Panc1 (cell line): ENCODE measurements at regions not wholly inside any gene's neighbourhood (a gene's known extent, or its start where the extent isn't known, plus 50 kb on each side); places are given as distances from the start of the nearest gene placed in this dataset.

Source experiments
- ATAC-seq: fragments of 200-7000 bp; cut with Tn5 transposase; 2 replicates; pipeline ENCODE4 v1.9.1; 2020; ENCODE audit warnings: mild to moderate bottlenecking, moderate library complexity
- BruUV-seq: library from RNA; stranded (reverse); fragments of 400-500 nt; replicated peaks from 2 replicates; lab custom pipeline; 2021; lab: Mats Ljungman, UMichigan
- CTCF ChIA-PET: fragments of 300-600 bp; sonication (Branson Sonifier 250); formaldehyde crosslinking; loops from one replicate; lab custom pipeline; 2022; ENCODE audit warnings: antibody characterized with exemption; lab: Charles Lee
- POLR2A ChIA-PET: fragments of 300-600 bp; sonication (Branson Sonifier 250); formaldehyde crosslinking; loops from one replicate; lab custom pipeline; 2022; ENCODE audit warnings: antibody characterized with exemption; lab: Charles Lee
- DNase-seq: peaks from one replicate; pipeline ENCODE4 v3.0.0-alpha.2; 2010; ENCODE audit warnings: low read depth, low spot score
- H3K27ac ChIP-seq: 2 replicates; pipeline ENCODE4 v1.5.1; 2011; ENCODE audit warnings: mild to moderate bottlenecking, low read length, inconsistent platforms
- H3K27me3 ChIP-seq: fragments of 200-500 bp; sonication (Bioruptor generic); 2 replicates; pipeline ENCODE4 v1.6.0; 2014; ENCODE audit warnings: low read length, inconsistent platforms; ENCODE audit not compliant: control insufficient read depth, insufficient read depth
- H3K36me3 ChIP-seq: fragments of 200-500 bp; sonication (Bioruptor generic); 2 replicates; pipeline ENCODE4 v1.5.1; 2014; ENCODE audit warnings: inconsistent platforms, mild to moderate bottlenecking, low read length, moderate library complexity; ENCODE audit not compliant: control insufficient read depth, insufficient read depth
- H3K4me1 ChIP-seq: 2 replicates; pipeline ENCODE4 v1.5.1; 2011; ENCODE audit warnings: inconsistent platforms, mild to moderate bottlenecking, low read length, moderate library complexity; ENCODE audit not compliant: control insufficient read depth, insufficient read depth
- H3K4me3 ChIP-seq, 2 experiments: 2 replicates each; pipeline ENCODE4 v1.5.1; 2011 to 2012; ENCODE audit warnings: low read depth in 2 of 2, low read length in 2 of 2, mild to moderate bottlenecking in 2 of 2, inconsistent platforms in 1 of 2, moderate library complexity in 1 of 2
- H3K9me3 ChIP-seq: fragments of 200-500 bp; sonication (Bioruptor generic); 2 replicates; pipeline ENCODE4 v1.5.1; 2014; ENCODE audit warnings: low read depth, mild to moderate bottlenecking, inconsistent platforms, low read length, moderate library complexity; ENCODE audit not compliant: control insufficient read depth, insufficient read depth
- CTCF ChIP-seq: fragments of 450-650 bp; IDR thresholded peaks from 2 replicates; pipeline ENCODE4 v1.5.1; 2017; ENCODE audit warnings: mild to moderate bottlenecking
- POLR2AphosphoS5 ChIP-seq: IDR thresholded peaks from 2 replicates; pipeline ENCODE4 v1.6.1; 2012; ENCODE audit warnings: mild to moderate bottlenecking, low read depth, low read length, moderate library complexity
- REST ChIP-seq, 2 experiments: IDR thresholded peaks; 2 replicates each; pipeline ENCODE4 v1.6.1; 2011 to 2012; ENCODE audit warnings: low read depth in 2 of 2, control low read depth in 1 of 2, low read length in 1 of 2, mild to moderate bottlenecking in 1 of 2, moderate library complexity in 1 of 2; ENCODE audit not compliant: insufficient read depth in 1 of 2
- SIN3A ChIP-seq: IDR thresholded peaks from 2 replicates; pipeline ENCODE4 v1.6.1; 2012; ENCODE audit warnings: low read depth, mild to moderate bottlenecking, low read length, moderate library complexity, borderline replicate concordance; ENCODE audit not compliant: insufficient read depth
- TCF7L2 ChIP-seq: IDR thresholded peaks from 2 replicates; pipeline ENCODE4 v1.6.1; 2011; ENCODE audit warnings: mild to moderate bottlenecking, low read depth, low read length, inconsistent platforms
- in situ Hi-C: cut with HindIII; loops from 2 replicates; pipeline ENCODE4 v1.10.0; 2016; ENCODE audit warnings: low sequenced_read_pairs, low pct_unique_long_range_greater_than_20kb
- intact Hi-C: fragments of 100-400 bp; cut with micrococcal nuclease; formaldehyde crosslinking; loops from one replicate; pipeline ENCODE4 v1.10.0; 2022; ENCODE audit not compliant: unreplicated experiment

- BruUV-seq, result no TSS peak
- no peak for ATAC-seq
- ChIA-PET POLR2A (no interaction called here), CTCF (no interaction called here)
- Histone ChIP-seq H3K9me3 (no peaks in the 10 kb centered on the region), H3K27me3 (no peaks in the 10 kb centered on the region), H3K27ac (no peak overlapping the region), H3K4me1 (no peaks in the 10 kb centered on the region), H3K4me3 (no peak overlapping the region), H3K36me3 (no peaks in the 10 kb centered on the region)
- no peak for TF ChIP-seq REST (IDR thresholded peaks at IDR 0.05; ENCODE audit: insufficient read depth in 1 of 2, low read depth in 2 of 2, low read length in 1 of 2)
- no peak for TF ChIP-seq CTCF
- no peak for TF ChIP-seq POLR2AphosphoS5
- no peak for TF ChIP-seq TCF7L2
- in situ Hi-C loops (no loop called here), intact Hi-C loops (no loop called here)
- DNase-seq, result no peak
Measured at GRCh38 chr3:21836227-21836626, 85.2 kb upstream of the ZNF385D start.

GRCh38 chr3:21839176-21839575 lies 88.2 kb upstream of the ZNF385D start:
- Histone ChIP-seq H3K4me1 (no peaks in the 10 kb centered on the region), H3K9me3 (no peaks in the 10 kb centered on the region), H3K36me3 (no peaks in the 10 kb centered on the region), H3K27ac (no peak overlapping the region), H3K27me3 (no peaks in the 10 kb centered on the region), H3K4me3 (no peak overlapping the region)
- POLR2A ChIA-PET, result no interaction called here
- no peak for ATAC-seq
- TF ChIP-seq POLR2AphosphoS5, result no peak
- no peak for TF ChIP-seq TCF7L2
- no peak for TF ChIP-seq SIN3A
- no peak for TF ChIP-seq REST (IDR thresholded peaks at IDR 0.05; ENCODE audit: insufficient read depth in 1 of 2, low read depth in 2 of 2, low read length in 1 of 2)
- no peak for TF ChIP-seq CTCF
- intact Hi-C loops (no loop called here), in situ Hi-C loops (no loop called here)
- CTCF ChIA-PET, result no interaction called here
- no peak for DNase-seq
- BruUV-seq, result no TSS peak
